IPS-18c (cell line): ENCODE measurements at regions not wholly inside any gene's neighbourhood (a gene's known extent, or its start where the extent isn't known, plus 50 kb on each side); places are given as distances from the start of the nearest gene placed in this dataset.
"Not testable (repeated sequence)": the region's sequence is repeated elsewhere in the genome, so short reads cannot be mapped to it uniquely, and the experiment has no call there.

Experiments
- H3K4me3 ChIP-seq: 2 replicates; pipeline ENCODE4 v1.7.0; 2013; ENCODE audit warnings: low read depth, mild to moderate bottlenecking, low read length, moderate library complexity; ENCODE audit not compliant: insufficient read depth
- H3K9me3 ChIP-seq: one replicate; pipeline ENCODE4 v1.6.1; 2013; ENCODE audit warnings: mild to moderate bottlenecking, low read length, moderate library complexity; ENCODE audit not compliant: control insufficient read depth, insufficient read depth

GRCh38 chr14:106208794-106209193 lies 682.4 kb downstream of the TMEM121 start:
- Histone ChIP-seq H3K9me3 (peaks cover 29% of the 10 kb centered on the region), H3K4me3 (no peak overlapping the region)

- Histone ChIP-seq H3K4me3 (no peak overlapping the region), H3K9me3 (peaks cover 30% of the 10 kb centered on the region)
Measured at GRCh38 chr14:106209755-106210154, 683.4 kb downstream of the TMEM121 start.

- H3K9me3 ChIP-seq, result peaks cover 28% of the 10 kb centered on the region
- H3K4me3 ChIP-seq, result no peak overlapping the region; the same call in 1 of the 2 replicates
Measured at GRCh38 chr14:106210650-106211049, 684.3 kb downstream of the TMEM121 start.

GRCh38 chr14:106211334-106211900 lies 685.0 kb downstream of the TMEM121 start:
- H3K9me3 ChIP-seq, result peaks cover 28% of the 10 kb centered on the region

GRCh38 chr14:106215229-106215628 lies 688.8 kb downstream of the TMEM121 start:
- H3K4me3 ChIP-seq, result no peak overlapping the region
- peaks cover 24% of the 10 kb centered on the region for H3K9me3 ChIP-seq

More at GRCh38 chr14:106211334-106211900, 685.0 kb downstream of the TMEM121 start:
- no peak overlapping the region for H3K4me3 ChIP-seq

- H3K9me3 ChIP-seq, result peaks cover 19% of the 10 kb centered on the region
- H3K4me3 ChIP-seq, result no peak overlapping the region
Measured at GRCh38 chr14:106216679-106217078, 690.3 kb downstream of the TMEM121 start.

GRCh38 chr14:106218174-106218573 lies 691.8 kb downstream of the TMEM121 start:
- H3K9me3 ChIP-seq, result peaks cover 15% of the 10 kb centered on the region

GRCh38 chr14:106222311-106222710 lies 695.9 kb downstream of the TMEM121 start:
- H3K4me3 ChIP-seq, result no peak overlapping the region
- H3K9me3 ChIP-seq, result peaks cover 16% of the 10 kb centered on the region

More at GRCh38 chr14:106218174-106218573, 691.8 kb downstream of the TMEM121 start:
- H3K4me3 ChIP-seq, result no peak overlapping the region

- peaks cover 14% of the 10 kb centered on the region for H3K9me3 ChIP-seq
- no peak overlapping the region for H3K4me3 ChIP-seq
Measured at GRCh38 chr14:106222731-106223130, 696.3 kb downstream of the TMEM121 start.

GRCh38 chr14:106227793-106228192 lies 701.4 kb downstream of the TMEM121 start:
- H3K9me3 ChIP-seq, result peaks cover 7% of the 10 kb centered on the region

GRCh38 chr14:106228541-106229158 lies 702.3 kb downstream of the TMEM121 start:
- H3K4me3 ChIP-seq, result no peak overlapping the region
- peaks cover 7% of the 10 kb centered on the region for H3K9me3 ChIP-seq

More at GRCh38 chr14:106227793-106228192, 701.4 kb downstream of the TMEM121 start:
- H3K4me3 ChIP-seq, result no peak overlapping the region

- Histone ChIP-seq H3K9me3 (peaks cover 3% of the 10 kb centered on the region), H3K4me3 (no peak overlapping the region)
Measured at GRCh38 chr14:106230071-106230470, 703.7 kb downstream of the TMEM121 start.

GRCh38 chr14:106233191-106233590 lies 706.8 kb downstream of the TMEM121 start:
- H3K4me3 ChIP-seq, H3K9me3 ChIP-seq: not testable (repeated sequence)

- not testable (repeated sequence) for H3K4me3 ChIP-seq, H3K9me3 ChIP-seq
Measured at GRCh38 chr14:106234525-106235254, 708.3 kb downstream of the TMEM121 start.

GRCh38 chr14:106235356-106236159 lies 709.2 kb downstream of the TMEM121 start:
- no peaks in the 10 kb centered on the region for H3K9me3 ChIP-seq
- H3K4me3 ChIP-seq, result no peak overlapping the region

- Histone ChIP-seq H3K4me3 (no peak overlapping the region), H3K9me3 (peaks cover 14% of the 10 kb centered on the region)
Measured at GRCh38 chr14:106248321-106249192, 722.2 kb downstream of the TMEM121 start.
